Ramos (cell line): ENCODE measurements at regions not wholly inside any gene's neighbourhood (a gene's known extent, or its start where the extent isn't known, plus 50 kb on each side); places are given as distances from the start of the nearest gene placed in this dataset.

ENCODE experiments used
- in situ Hi-C: fragments of 300-500 bp; cut with MboI; formaldehyde crosslinking; loops from one replicate; pipeline ENCODE4 v1.14.3; 2022; ENCODE audit warnings: low sequenced_read_pairs; ENCODE audit not compliant: unreplicated experiment

GRCh38 chr2:144836635-144837350 is 316.9 kb upstream of the ZEB2 start:
- in situ Hi-C loops, result no loop called here

- in situ Hi-C loops, result no loop called here
These were observed 315.9 kb upstream of the ZEB2 start for GRCh38 chr2:144835634-144836350.

GRCh38 chr2:144834998-144835633 is 315.2 kb upstream of the ZEB2 start:
- in situ Hi-C loops, result no loop called here

GRCh38 chr2:144834363-144834762 is 314.4 kb upstream of the ZEB2 start:
- in situ Hi-C loops, result no loop called here

- in situ Hi-C loops, result no loop called here
These were observed 313.2 kb upstream of the ZEB2 start for GRCh38 chr2:144833075-144833637.

- in situ Hi-C loops, result no loop called here
These were observed 312.1 kb upstream of the ZEB2 start for GRCh38 chr2:144832048-144832447.

- in situ Hi-C loops, result no loop called here
These were observed 310.6 kb upstream of the ZEB2 start for GRCh38 chr2:144830543-144830942.

- in situ Hi-C loops, result no loop called here
These were observed 307.5 kb upstream of the ZEB2 start for GRCh38 chr2:144827404-144827803.

GRCh38 chr2:144826105-144826504 is 306.2 kb upstream of the ZEB2 start:
- in situ Hi-C loops, result no loop called here

GRCh38 chr2:144825331-144826020 is 305.6 kb upstream of the ZEB2 start:
- in situ Hi-C loops, result no loop called here

GRCh38 chr2:144824306-144825080 is 304.6 kb upstream of the ZEB2 start:
- in situ Hi-C loops, result no loop called here

GRCh38 chr2:144822966-144823365 is 303.0 kb upstream of the ZEB2 start:
- in situ Hi-C loops, result no loop called here

GRCh38 chr2:144812288-144812687 is 292.4 kb upstream of the ZEB2 start:
- in situ Hi-C loops, result no loop called here

- in situ Hi-C loops, result no loop called here
These were observed 281.8 kb upstream of the ZEB2 start for GRCh38 chr2:144801766-144802165.

GRCh38 chr2:144801325-144801724 is 281.4 kb upstream of the ZEB2 start:
- in situ Hi-C loops, result no loop called here

- in situ Hi-C loops, result no loop called here
These were observed 279.1 kb upstream of the ZEB2 start for GRCh38 chr2:144798989-144799388.

GRCh38 chr2:144798034-144798433 is 278.1 kb upstream of the ZEB2 start:
- in situ Hi-C loops, result no loop called here

GRCh38 chr2:144796936-144797335 is 277.0 kb upstream of the ZEB2 start:
- in situ Hi-C loops, result no loop called here

- in situ Hi-C loops, result no loop called here
These were observed 276.2 kb upstream of the ZEB2 start for GRCh38 chr2:144796164-144796563.

- in situ Hi-C loops, result no loop called here
These were observed 265.3 kb upstream of the ZEB2 start for GRCh38 chr2:144785253-144785652.
